ENCODE measurements at regions not wholly inside any gene's neighbourhood (a gene's known extent, or its start where the extent isn't known, plus 50 kb on each side); places are given as distances from the start of the nearest gene placed in this dataset.

DNA sequence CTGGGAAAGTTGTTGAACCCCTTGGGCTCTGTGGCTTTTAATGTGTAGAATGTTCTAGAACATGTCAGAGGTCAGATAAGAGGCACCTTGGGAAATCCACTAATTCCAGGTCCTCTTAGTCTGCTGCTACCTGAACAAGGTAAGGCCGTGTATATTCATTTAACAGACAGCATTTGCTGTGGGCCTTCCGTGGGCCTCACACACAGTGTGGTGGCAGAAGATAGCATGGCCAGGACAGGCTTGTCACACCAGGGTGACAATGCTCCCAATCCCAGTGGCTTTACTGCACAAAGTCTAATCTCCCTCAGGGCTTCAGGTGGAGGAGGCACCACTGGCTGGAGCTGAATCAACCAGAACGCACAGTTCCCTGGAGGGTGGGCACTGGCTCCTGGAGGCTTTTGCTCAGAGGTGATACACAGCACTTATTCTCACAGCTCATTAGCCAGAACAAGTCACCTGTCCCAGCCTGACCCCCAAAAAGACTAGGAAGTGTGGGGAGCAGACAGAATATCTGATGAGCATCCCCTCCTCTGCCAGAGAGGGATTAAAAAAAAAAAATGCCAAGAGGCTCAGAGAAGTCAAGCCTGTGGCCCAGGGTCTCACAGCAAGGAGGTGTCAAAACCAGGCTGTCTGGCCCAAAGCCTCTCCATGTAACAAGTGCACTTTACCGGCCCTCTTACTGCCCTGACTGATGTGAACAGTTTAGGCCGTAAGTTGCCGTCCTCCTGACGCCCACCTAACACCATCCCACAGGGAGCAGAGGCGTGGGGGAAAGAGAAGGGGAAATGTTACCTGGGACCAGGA lies 216.9 kb upstream of the RAB6C start:
- H3K9me3 ChIP-seq (ENCODE audit: control extremely low read depth in 1 of 5, control insufficient read depth in 4 of 5, insufficient read depth in 2 of 5, low read depth in 1 of 5, low read length in 4 of 5) = no peaks in the 10 kb centered on the region
- ChIA-PET CTCF (interaction anchor here (0.6 kb wide), 1 partner anchor 31 kb away, joined by 3 read pairs; no protein-coding TSS in a partner anchor), POLR2A (no interaction called here)
- 96% methylated on average over 7 of the region's 8 CpGs for WGBS (ENCODE audit: insufficient coverage)
- no peak for DNase-seq
- peaks cover 0 to 33% (median 10%) of the 10 kb centered on the region in 4 experiments for H3K4me1 ChIP-seq (ENCODE audit: control extremely low read depth in 1 of 4, control insufficient read depth in 4 of 4, insufficient read depth in 4 of 4, low read length in 3 of 4)
- no peak overlapping the region for H3K27ac ChIP-seq (ENCODE audit: insufficient read depth in 1 of 2, low read depth in 1 of 2, low read length in 2 of 2, poor library complexity in 1 of 2, severe bottlenecking in 2 of 2)
- H3K27me3 ChIP-seq (replicated peaks in 2 of 5; ENCODE audit: control insufficient read depth in 4 of 5, insufficient read depth in 5 of 5, low read length in 4 of 5) = peaks cover 0 to 3% (median 0%) of the 10 kb centered on the region in 5 experiments
- H3K36me3 ChIP-seq (ENCODE audit: control insufficient read depth in 4 of 4, insufficient read depth in 4 of 4, low read length in 3 of 4) = no peaks in the 10 kb centered on the region
- no peak overlapping the region for H3K4me3 ChIP-seq (ENCODE audit: control insufficient read depth in 1 of 7, extremely low read depth in 1 of 7, insufficient read depth in 4 of 7, low read depth in 2 of 7, low read length in 6 of 7)

DNA sequence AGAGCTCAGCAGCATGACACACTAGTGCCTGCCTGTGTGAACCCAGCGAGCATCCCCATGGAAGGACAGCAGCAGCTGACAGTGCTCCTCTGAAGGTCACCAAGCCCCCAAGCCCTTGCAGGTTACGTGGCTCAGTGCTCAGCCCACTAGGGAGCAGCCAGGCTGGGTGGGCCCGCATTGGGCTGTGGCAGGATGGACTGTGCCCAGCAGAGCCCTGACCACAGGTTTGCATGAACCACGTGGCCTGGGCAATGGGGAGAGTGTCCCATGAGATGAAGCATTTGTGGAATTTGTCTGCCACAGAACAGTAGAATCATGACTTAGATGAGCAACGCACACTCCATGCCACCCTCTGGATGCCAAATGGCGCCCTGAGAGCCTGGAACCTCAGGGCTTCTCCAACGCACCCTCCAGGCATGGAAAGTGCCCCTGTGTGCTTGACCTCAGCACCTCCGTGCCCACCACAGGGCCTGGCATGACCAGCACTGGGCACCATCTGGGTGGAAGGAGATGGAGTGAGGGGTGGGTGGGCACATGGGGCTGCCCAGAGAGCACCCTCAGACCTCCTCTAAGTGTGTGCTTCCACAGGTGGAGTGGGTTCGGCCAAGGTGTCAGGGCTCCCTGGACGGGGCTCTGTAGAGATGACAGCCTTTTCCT lies 216.1 kb upstream of the RAB6C start:
- WGBS (ENCODE audit: insufficient coverage) = 90% methylated on average over 10 of the region's 10 CpGs
- no peaks in the 10 kb centered on the region for H3K36me3 ChIP-seq (ENCODE audit: control insufficient read depth in 4 of 4, insufficient read depth in 4 of 4, low read length in 3 of 4)
- no peak overlapping the region for H3K27ac ChIP-seq (ENCODE audit: insufficient read depth in 1 of 2, low read depth in 1 of 2, low read length in 2 of 2, poor library complexity in 1 of 2, severe bottlenecking in 2 of 2)
- H3K4me1 ChIP-seq (ENCODE audit: control extremely low read depth in 1 of 4, control insufficient read depth in 4 of 4, insufficient read depth in 4 of 4, low read length in 3 of 4) = peaks cover 0 to 30% (median 10%) of the 10 kb centered on the region in 4 experiments
- no peak for DNase-seq
- CTCF ChIA-PET = interaction anchor here (0.6 kb wide), 1 partner anchor 30 kb away, joined by 3 read pairs; no protein-coding TSS in a partner anchor
- H3K27me3 ChIP-seq (replicated peaks in 2 of 5; ENCODE audit: control insufficient read depth in 4 of 5, insufficient read depth in 5 of 5, low read length in 4 of 5) = peaks cover 0 to 3% (median 0%) of the 10 kb centered on the region in 5 experiments
- no peak overlapping the region for H3K4me3 ChIP-seq (ENCODE audit: control insufficient read depth in 1 of 7, extremely low read depth in 1 of 7, insufficient read depth in 4 of 7, low read depth in 2 of 7, low read length in 6 of 7)
- H3K9me3 ChIP-seq (ENCODE audit: control extremely low read depth in 1 of 5, control insufficient read depth in 4 of 5, insufficient read depth in 2 of 5, low read depth in 1 of 5, low read length in 4 of 5) = no peaks in the 10 kb centered on the region
- POLR2A ChIA-PET = no interaction called here

DNA sequence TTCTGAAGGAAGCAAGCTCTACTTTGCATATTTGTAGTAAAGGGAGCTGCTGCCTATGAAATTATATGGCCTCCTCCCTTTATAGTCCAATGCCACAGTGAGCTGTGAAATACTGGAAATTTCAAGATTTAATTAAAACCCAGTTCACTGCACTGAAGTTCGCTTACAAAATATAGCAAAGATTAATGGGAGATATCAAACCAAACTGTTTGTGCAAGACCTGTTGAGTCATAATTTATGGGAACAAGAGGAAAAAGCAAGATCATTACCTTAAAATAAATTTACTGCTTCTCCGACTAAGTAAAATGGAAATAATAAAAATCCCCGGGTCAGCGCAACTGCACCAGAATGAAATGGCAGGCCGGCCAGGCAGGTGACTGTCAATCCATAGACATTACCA lies 215.5 kb upstream of the RAB6C start:
- Histone ChIP-seq H3K9me3 (ENCODE audit: control extremely low read depth in 1 of 5, control insufficient read depth in 4 of 5, insufficient read depth in 2 of 5, low read depth in 1 of 5, low read length in 4 of 5) (no peaks in the 10 kb centered on the region), H3K4me1 (ENCODE audit: control extremely low read depth in 1 of 4, control insufficient read depth in 4 of 4, insufficient read depth in 4 of 4, low read length in 3 of 4) (peaks cover 0 to 24% (median 8%) of the 10 kb centered on the region in 4 experiments), H3K27ac (ENCODE audit: insufficient read depth in 1 of 2, low read depth in 1 of 2, low read length in 2 of 2, poor library complexity in 1 of 2, severe bottlenecking in 2 of 2) (no peak overlapping the region), H3K36me3 (ENCODE audit: control insufficient read depth in 4 of 4, insufficient read depth in 4 of 4, low read length in 3 of 4) (no peaks in the 10 kb centered on the region), H3K27me3 (replicated peaks in 2 of 5; ENCODE audit: control insufficient read depth in 4 of 5, insufficient read depth in 5 of 5, low read length in 4 of 5) (peaks cover 0 to 3% (median 0%) of the 10 kb centered on the region in 5 experiments), H3K4me3 (ENCODE audit: control insufficient read depth in 1 of 7, extremely low read depth in 1 of 7, insufficient read depth in 4 of 7, low read depth in 2 of 7, low read length in 6 of 7) (no peak overlapping the region)
- DNase-seq = peak in 2 of 3 donors; percentile 13 to 15
- ChIA-PET CTCF (no interaction called here), POLR2A (no interaction called here)
- WGBS (ENCODE audit: insufficient coverage) = 31% methylated on average over 3 of the region's 5 CpGs

DNA sequence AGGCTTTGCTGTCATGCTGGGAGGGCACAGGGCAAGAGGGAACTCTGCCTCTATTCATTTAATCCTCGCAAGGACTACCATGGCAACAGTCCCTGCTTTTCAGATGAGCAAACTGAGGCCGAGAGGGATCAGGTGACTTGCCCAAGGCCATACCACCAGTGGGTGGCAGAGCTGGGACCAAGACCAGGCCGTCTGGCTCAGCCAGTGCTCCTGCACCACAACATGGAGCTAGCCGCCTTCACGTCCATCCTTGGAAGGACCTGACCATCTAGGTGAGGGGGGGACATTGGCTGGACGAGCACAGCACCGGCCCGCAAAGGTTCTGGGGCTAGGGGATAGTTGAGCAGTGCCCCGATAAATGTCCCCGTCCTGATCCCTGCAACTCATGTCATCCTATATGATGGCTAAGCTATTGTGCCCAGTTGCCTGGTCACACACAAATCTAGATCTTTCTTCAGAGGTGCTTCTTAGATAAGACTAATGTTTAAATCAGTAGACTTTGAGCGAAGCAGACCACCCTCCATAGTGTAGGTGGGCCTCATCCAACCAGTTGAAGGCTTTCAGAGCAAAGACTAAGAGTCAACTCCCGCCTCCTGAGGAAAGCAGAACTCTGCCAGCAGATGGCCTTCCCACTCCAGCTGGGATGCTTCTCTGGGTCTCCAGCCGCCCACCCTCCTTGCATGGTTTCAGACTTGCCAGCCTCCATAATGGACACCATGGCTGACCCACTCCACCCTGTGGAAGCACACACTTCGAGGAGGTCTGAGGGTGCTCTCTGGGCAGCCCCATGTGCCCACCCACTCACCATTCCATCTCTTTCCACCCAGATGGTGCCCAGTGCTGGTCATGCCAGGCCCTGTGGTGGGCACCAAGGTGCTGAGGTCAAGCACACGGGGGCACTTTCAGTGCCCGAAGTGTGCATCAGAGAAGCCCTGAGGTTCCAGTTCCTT lies 214.8 kb upstream of the RAB6C start:
- H3K4me1 ChIP-seq (ENCODE audit: control extremely low read depth in 1 of 4, control insufficient read depth in 4 of 4, insufficient read depth in 4 of 4, low read length in 3 of 4) = peaks cover 0 to 20% (median 8%) of the 10 kb centered on the region in 4 experiments
- ChIA-PET POLR2A (no interaction called here), CTCF (no interaction called here)
- no peaks in the 10 kb centered on the region for H3K9me3 ChIP-seq (ENCODE audit: control extremely low read depth in 1 of 5, control insufficient read depth in 4 of 5, insufficient read depth in 2 of 5, low read depth in 1 of 5, low read length in 4 of 5)
- H3K27ac ChIP-seq (ENCODE audit: insufficient read depth in 1 of 2, low read depth in 1 of 2, low read length in 2 of 2, poor library complexity in 1 of 2, severe bottlenecking in 2 of 2) = no peak overlapping the region
- DNase-seq = no peak
- no peak overlapping the region for H3K4me3 ChIP-seq (ENCODE audit: control insufficient read depth in 1 of 7, extremely low read depth in 1 of 7, insufficient read depth in 4 of 7, low read depth in 2 of 7, low read length in 6 of 7)
- H3K36me3 ChIP-seq (ENCODE audit: control insufficient read depth in 4 of 4, insufficient read depth in 4 of 4, low read length in 3 of 4) = no peaks in the 10 kb centered on the region
- H3K27me3 ChIP-seq (replicated peaks in 2 of 5; ENCODE audit: control insufficient read depth in 4 of 5, insufficient read depth in 5 of 5, low read length in 4 of 5) = peaks cover 0 to 3% (median 0%) of the 10 kb centered on the region in 5 experiments
- 97% methylated on average over 16 of the region's 16 CpGs for WGBS (ENCODE audit: insufficient coverage)

DNA sequence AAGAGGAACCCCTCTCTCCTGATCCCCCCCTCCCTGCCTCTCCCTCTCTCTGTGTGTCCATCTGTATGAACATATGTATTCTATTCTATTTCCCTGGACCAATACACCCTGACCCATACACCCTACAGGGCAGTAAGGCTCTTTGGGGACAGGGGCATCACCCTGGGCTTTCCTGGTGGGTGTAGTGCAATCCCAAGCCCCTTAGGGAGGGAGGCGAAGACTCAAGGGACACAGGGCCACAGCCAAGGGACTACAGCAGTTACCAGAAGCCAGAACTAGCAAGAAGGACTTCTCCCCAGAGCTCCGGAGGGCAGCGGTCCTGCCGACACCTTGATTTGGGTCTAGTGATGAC lies 214.2 kb upstream of the RAB6C start:
- no peaks in the 10 kb centered on the region for H3K36me3 ChIP-seq (ENCODE audit: control insufficient read depth in 4 of 4, insufficient read depth in 4 of 4, low read length in 3 of 4)
- no peak overlapping the region for H3K4me3 ChIP-seq (ENCODE audit: control insufficient read depth in 1 of 7, extremely low read depth in 1 of 7, insufficient read depth in 4 of 7, low read depth in 2 of 7, low read length in 6 of 7)
- H3K9me3 ChIP-seq (ENCODE audit: control extremely low read depth in 1 of 5, control insufficient read depth in 4 of 5, insufficient read depth in 2 of 5, low read depth in 1 of 5, low read length in 4 of 5) = no peaks in the 10 kb centered on the region
- peaks cover 0 to 3% (median 0%) of the 10 kb centered on the region in 5 experiments for H3K27me3 ChIP-seq (replicated peaks in 2 of 5; ENCODE audit: control insufficient read depth in 4 of 5, insufficient read depth in 5 of 5, low read length in 4 of 5)
- DNase-seq = no peak
- ChIA-PET CTCF (no interaction called here), POLR2A (no interaction called here)
- peaks cover 0 to 20% (median 8%) of the 10 kb centered on the region in 4 experiments for H3K4me1 ChIP-seq (ENCODE audit: control extremely low read depth in 1 of 4, control insufficient read depth in 4 of 4, insufficient read depth in 4 of 4, low read length in 3 of 4)
- WGBS (ENCODE audit: insufficient coverage) = 72% methylated on average over 4 of the region's 4 CpGs
- H3K27ac ChIP-seq (ENCODE audit: insufficient read depth in 1 of 2, low read depth in 1 of 2, low read length in 2 of 2, poor library complexity in 1 of 2, severe bottlenecking in 2 of 2) = no peak overlapping the region

DNA sequence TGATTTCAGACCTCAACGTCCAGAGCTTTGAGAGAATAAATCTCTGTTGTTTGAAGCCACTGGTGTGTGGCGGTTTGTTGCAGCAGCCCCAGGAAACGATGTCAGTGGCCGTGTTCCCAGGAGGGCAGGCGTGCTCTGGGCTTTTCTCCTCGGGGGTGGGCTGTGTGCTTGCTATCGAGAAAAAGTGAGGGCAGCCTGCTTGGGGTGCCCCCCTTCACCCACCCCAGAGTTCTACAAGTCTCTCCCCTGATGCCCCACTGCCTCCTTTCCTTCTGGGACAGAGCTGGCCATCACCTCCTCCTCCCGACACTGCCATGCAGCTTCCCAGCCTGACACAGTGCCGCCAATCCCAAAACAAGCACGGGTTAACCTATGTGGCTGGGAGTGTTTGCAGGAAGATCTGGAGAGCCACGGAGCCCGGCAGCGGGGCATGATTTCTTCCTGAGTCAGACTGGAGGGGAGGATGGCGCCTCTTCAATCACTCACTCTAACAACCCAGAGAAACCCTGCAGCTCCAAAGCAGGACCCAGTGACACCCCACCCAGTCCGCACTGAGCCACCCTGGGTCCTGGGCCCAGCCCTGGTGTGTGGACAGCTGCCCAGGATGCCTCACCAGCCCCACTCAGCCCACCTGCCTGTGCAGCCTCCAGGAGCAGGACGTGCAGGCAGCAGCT lies 213.7 kb upstream of the RAB6C start:
- Histone ChIP-seq H3K4me3 (ENCODE audit: control insufficient read depth in 1 of 7, extremely low read depth in 1 of 7, insufficient read depth in 4 of 7, low read depth in 2 of 7, low read length in 6 of 7) (no peak overlapping the region), H3K9me3 (ENCODE audit: control extremely low read depth in 1 of 5, control insufficient read depth in 4 of 5, insufficient read depth in 2 of 5, low read depth in 1 of 5, low read length in 4 of 5) (no peaks in the 10 kb centered on the region), H3K36me3 (ENCODE audit: control insufficient read depth in 4 of 4, insufficient read depth in 4 of 4, low read length in 3 of 4) (no peaks in the 10 kb centered on the region), H3K4me1 (ENCODE audit: control extremely low read depth in 1 of 4, control insufficient read depth in 4 of 4, insufficient read depth in 4 of 4, low read length in 3 of 4) (peaks cover 0 to 20% (median 8%) of the 10 kb centered on the region in 4 experiments), H3K27ac (ENCODE audit: insufficient read depth in 1 of 2, low read depth in 1 of 2, low read length in 2 of 2, poor library complexity in 1 of 2, severe bottlenecking in 2 of 2) (no peak overlapping the region), H3K27me3 (replicated peaks in 2 of 5; ENCODE audit: control insufficient read depth in 4 of 5, insufficient read depth in 5 of 5, low read length in 4 of 5) (peaks cover 0 to 3% (median 0%) of the 10 kb centered on the region in 5 experiments)
- ChIA-PET CTCF (no interaction called here), POLR2A (no interaction called here)
- DNase-seq = no peak
- 55% methylated on average over 5 of the region's 16 CpGs for WGBS (ENCODE audit: insufficient coverage)
